ENCODE measurements at regions not wholly inside any gene's neighbourhood (a gene's known extent, or its start where the extent isn't known, plus 50 kb on each side); places are given as distances from the start of the nearest gene placed in this dataset.

DNA sequence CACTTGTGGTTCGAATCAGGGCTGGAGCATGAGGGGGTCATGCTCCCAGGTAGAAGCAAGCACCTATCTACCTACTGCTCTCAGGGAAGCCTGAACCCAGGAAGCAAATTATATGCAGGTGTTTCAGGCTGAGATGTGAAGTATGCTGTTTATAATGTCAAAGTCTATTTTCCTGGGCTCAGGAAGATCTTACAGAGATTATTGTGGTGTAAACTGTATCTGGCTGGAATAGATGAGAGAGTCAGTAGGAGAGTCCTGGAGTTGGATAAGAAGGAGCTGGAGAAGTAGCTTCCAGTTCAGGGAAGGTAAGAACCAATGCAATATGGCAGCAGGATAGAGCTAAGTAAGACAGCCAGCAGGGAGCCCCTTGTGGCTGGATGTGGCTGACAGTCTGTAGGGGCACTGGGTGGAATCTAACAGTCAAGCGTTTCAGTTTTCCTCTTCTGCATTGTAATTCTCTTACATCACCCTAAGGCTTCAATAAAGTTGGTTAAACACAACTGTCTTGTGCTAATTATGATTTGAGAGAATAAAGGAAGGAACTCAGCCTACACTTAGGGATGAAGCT lies 105.9 kb upstream of the EEPD1 start:
- TF ChIP-seq ZNF274 (IDR thresholded peaks at IDR 0.05; ENCODE audit: low read depth, low read length) (no peak), YY1 (IDR thresholded peaks at IDR 0.05; ENCODE audit: insufficient read depth, insufficient read length) (no peak), SUZ12 (IDR thresholded peaks at IDR 0.05; ENCODE audit: extremely low read depth, insufficient read depth, insufficient read length) (no peak)
